IgD-negative memory B cell (primary cell): ENCODE measurements at regions not wholly inside any gene's neighbourhood (a gene's known extent, or its start where the extent isn't known, plus 50 kb on each side); places are given as distances from the start of the nearest gene placed in this dataset.
"Not testable (repeated sequence)": the region's sequence is repeated elsewhere in the genome, so short reads cannot be mapped to it uniquely, and the experiment has no call there.

Experiments used
- H3K27ac Mint-ChIP-seq, 3 donors: one replicate each; pipeline ENCODE4 v1.8.0; 2020 to 2022; ENCODE audit warnings: mild to moderate bottlenecking in 3 of 3, mixed read lengths in 3 of 3, moderate library complexity in 1 of 3
- H3K27me3 Mint-ChIP-seq: one replicate; pipeline ENCODE4 v1.8.0; 2021; ENCODE audit warnings: mixed read lengths
- H3K36me3 Mint-ChIP-seq: one replicate; pipeline ENCODE4 v1.8.0; 2020; ENCODE audit warnings: mild to moderate bottlenecking, mixed read lengths
- H3K4me1 Mint-ChIP-seq, 3 donors: one replicate each; pipeline ENCODE4 v1.8.0; 2020 to 2022; ENCODE audit warnings: mixed read lengths in 3 of 3, mild to moderate bottlenecking in 1 of 3
- H3K4me3 Mint-ChIP-seq, 4 donors: one replicate each; pipeline ENCODE4 v1.8.0; 2020 to 2022; ENCODE audit warnings: mild to moderate bottlenecking in 4 of 4, mixed read lengths in 4 of 4, moderate library complexity in 3 of 4
- H3K9me3 Mint-ChIP-seq, 3 donors: one replicate each; pipeline ENCODE4 v1.8.0; 2020 to 2021; ENCODE audit warnings: mixed read lengths in 3 of 3, mild to moderate bottlenecking in 1 of 3

- Mint-ChIP-seq H3K4me1 (no peaks in the 10 kb centered on the region), H3K9me3 (peaks cover 1 to 3% (median 1%) of the 10 kb centered on the region in 3 donors), H3K4me3 (no peak overlapping the region), H3K36me3 (peaks cover 1% of the 10 kb centered on the region), H3K27ac (no peak overlapping the region), H3K27me3 (no peaks in the 10 kb centered on the region)
Measured at GRCh38 chr21:23093259-23093658, 2095.1 kb downstream of the NCAM2 start.

GRCh38 chr21:23099185-23099584, 2101.0 kb downstream of the NCAM2 start:
- Mint-ChIP-seq H3K27me3 (no peaks in the 10 kb centered on the region), H3K4me3 (no peak overlapping the region), H3K9me3 (peaks cover 0 to 2% (median 1%) of the 10 kb centered on the region in 3 donors), H3K27ac (no peak overlapping the region), H3K36me3 (no peaks in the 10 kb centered on the region), H3K4me1 (no peaks in the 10 kb centered on the region)

- peaks cover 0 to 4% (median 1%) of the 10 kb centered on the region in 3 donors for H3K9me3 Mint-ChIP-seq
- H3K36me3 Mint-ChIP-seq = no peaks in the 10 kb centered on the region
- H3K4me1 Mint-ChIP-seq = no peaks in the 10 kb centered on the region
- H3K27ac Mint-ChIP-seq = no peak overlapping the region
- no peak overlapping the region for H3K4me3 Mint-ChIP-seq
- no peaks in the 10 kb centered on the region for H3K27me3 Mint-ChIP-seq
Measured at GRCh38 chr21:23101111-23101510, 2102.9 kb downstream of the NCAM2 start.

GRCh38 chr21:23108533-23108932, 2110.3 kb downstream of the NCAM2 start:
- H3K27me3 Mint-ChIP-seq = no peaks in the 10 kb centered on the region
- H3K9me3 Mint-ChIP-seq = peaks cover 0 to 4% (median 0%) of the 10 kb centered on the region in 3 donors

GRCh38 chr21:23111070-23111600, 2112.9 kb downstream of the NCAM2 start:
- Mint-ChIP-seq H3K4me1 (no peaks in the 10 kb centered on the region), H3K27ac (no peak overlapping the region), H3K36me3 (no peaks in the 10 kb centered on the region), H3K9me3 (peaks cover 0 to 4% (median 0%) of the 10 kb centered on the region in 3 donors), H3K27me3 (no peaks in the 10 kb centered on the region), H3K4me3 (no peak overlapping the region)

More at GRCh38 chr21:23108533-23108932, 2110.3 kb downstream of the NCAM2 start:
- Mint-ChIP-seq H3K27ac (no peak overlapping the region), H3K4me3 (no peak overlapping the region), H3K36me3 (no peaks in the 10 kb centered on the region), H3K4me1 (no peaks in the 10 kb centered on the region)

GRCh38 chr21:23119491-23119890, 2121.3 kb downstream of the NCAM2 start:
- Mint-ChIP-seq H3K4me1 (no peaks in the 10 kb centered on the region), H3K27ac (no peak overlapping the region), H3K9me3 (peaks cover 0 to 4% (median 0%) of the 10 kb centered on the region in 3 donors), H3K36me3 (no peaks in the 10 kb centered on the region), H3K4me3 (no peak overlapping the region), H3K27me3 (no peaks in the 10 kb centered on the region)

GRCh38 chr21:23127973-23128372, 2129.8 kb downstream of the NCAM2 start:
- Mint-ChIP-seq H3K4me3 (no peak overlapping the region), H3K36me3 (no peaks in the 10 kb centered on the region), H3K27me3 (no peaks in the 10 kb centered on the region), H3K27ac (no peak overlapping the region), H3K4me1 (no peaks in the 10 kb centered on the region), H3K9me3 (no peaks in the 10 kb centered on the region)

- H3K4me1 Mint-ChIP-seq = no peaks in the 10 kb centered on the region
- no peaks in the 10 kb centered on the region for H3K27me3 Mint-ChIP-seq
- H3K9me3 Mint-ChIP-seq = no peaks in the 10 kb centered on the region
- H3K36me3 Mint-ChIP-seq = peaks cover 3% of the 10 kb centered on the region
- H3K4me3 Mint-ChIP-seq = no peak overlapping the region
- no peak overlapping the region for H3K27ac Mint-ChIP-seq
Measured at GRCh38 chr21:23130308-23130707, 2132.1 kb downstream of the NCAM2 start.

GRCh38 chr21:23131177-23131576, 2133.0 kb downstream of the NCAM2 start:
- H3K27ac Mint-ChIP-seq = no peak overlapping the region
- no peaks in the 10 kb centered on the region for H3K27me3 Mint-ChIP-seq
- no peaks in the 10 kb centered on the region for H3K4me1 Mint-ChIP-seq
- peaks cover 0 to 2% (median 0%) of the 10 kb centered on the region in 3 donors for H3K9me3 Mint-ChIP-seq
- H3K36me3 Mint-ChIP-seq = peaks cover 3% of the 10 kb centered on the region
- no peak overlapping the region for H3K4me3 Mint-ChIP-seq

- H3K36me3 Mint-ChIP-seq = peaks cover 3% of the 10 kb centered on the region
- H3K4me3 Mint-ChIP-seq = no peak overlapping the region
- H3K27me3 Mint-ChIP-seq = no peaks in the 10 kb centered on the region
- H3K27ac Mint-ChIP-seq = no peak overlapping the region
- H3K4me1 Mint-ChIP-seq = no peaks in the 10 kb centered on the region
- peaks cover 0 to 5% (median 2%) of the 10 kb centered on the region in 3 donors for H3K9me3 Mint-ChIP-seq
Measured at GRCh38 chr21:23138797-23139196, 2140.6 kb downstream of the NCAM2 start.

- no peaks in the 10 kb centered on the region for H3K9me3 Mint-ChIP-seq
- no peak overlapping the region for H3K4me3 Mint-ChIP-seq
Measured at GRCh38 chr21:23152130-23152529, 2153.9 kb downstream of the NCAM2 start.

GRCh38 chr21:23153842-23154241, 2155.6 kb downstream of the NCAM2 start:
- not testable (repeated sequence) for H3K4me3 Mint-ChIP-seq, H3K36me3 Mint-ChIP-seq, H3K27me3 Mint-ChIP-seq, H3K9me3 Mint-ChIP-seq, H3K27ac Mint-ChIP-seq, H3K4me1 Mint-ChIP-seq

More at GRCh38 chr21:23152130-23152529, 2153.9 kb downstream of the NCAM2 start:
- H3K4me1 Mint-ChIP-seq = no peaks in the 10 kb centered on the region
- H3K36me3 Mint-ChIP-seq = no peaks in the 10 kb centered on the region
- no peaks in the 10 kb centered on the region for H3K27me3 Mint-ChIP-seq
- H3K27ac Mint-ChIP-seq = no peak overlapping the region

GRCh38 chr21:23155281-23155680, 2157.1 kb downstream of the NCAM2 start:
- H3K4me3 Mint-ChIP-seq = no peak overlapping the region
- H3K9me3 Mint-ChIP-seq = no peaks in the 10 kb centered on the region
- no peaks in the 10 kb centered on the region for H3K27me3 Mint-ChIP-seq
- no peak overlapping the region for H3K27ac Mint-ChIP-seq
- H3K36me3 Mint-ChIP-seq = no peaks in the 10 kb centered on the region
- no peaks in the 10 kb centered on the region for H3K4me1 Mint-ChIP-seq

- no peaks in the 10 kb centered on the region for H3K36me3 Mint-ChIP-seq
- no peaks in the 10 kb centered on the region for H3K9me3 Mint-ChIP-seq
- H3K27ac Mint-ChIP-seq = no peak overlapping the region
- H3K27me3 Mint-ChIP-seq = no peaks in the 10 kb centered on the region
- no peaks in the 10 kb centered on the region for H3K4me1 Mint-ChIP-seq
- H3K4me3 Mint-ChIP-seq = no peak overlapping the region
Measured at GRCh38 chr21:23160914-23161313, 2162.7 kb downstream of the NCAM2 start.

GRCh38 chr21:23162198-23162946, 2164.2 kb downstream of the NCAM2 start:
- Mint-ChIP-seq H3K4me1 (no peaks in the 10 kb centered on the region), H3K27me3 (no peaks in the 10 kb centered on the region), H3K27ac (no peak overlapping the region), H3K4me3 (no peak overlapping the region), H3K9me3 (no peaks in the 10 kb centered on the region), H3K36me3 (no peaks in the 10 kb centered on the region)
